Jurkat, Clone E6-1 (cell line): ENCODE measurements at regions not wholly inside any gene's neighbourhood (a gene's known extent, or its start where the extent isn't known, plus 50 kb on each side); places are given as distances from the start of the nearest gene placed in this dataset.

ENCODE experiments used
- DNase-seq: peaks from one replicate; pipeline ENCODE4 v3.0.0-alpha.2; 2011; ENCODE audit warnings: low read depth, low spot score
- H3K4me3 ChIP-seq: 2 replicates; pipeline ENCODE4 v1.5.1; 2011; ENCODE audit warnings: mild to moderate bottlenecking, low read length, control low read depth, moderate library complexity

DNA sequence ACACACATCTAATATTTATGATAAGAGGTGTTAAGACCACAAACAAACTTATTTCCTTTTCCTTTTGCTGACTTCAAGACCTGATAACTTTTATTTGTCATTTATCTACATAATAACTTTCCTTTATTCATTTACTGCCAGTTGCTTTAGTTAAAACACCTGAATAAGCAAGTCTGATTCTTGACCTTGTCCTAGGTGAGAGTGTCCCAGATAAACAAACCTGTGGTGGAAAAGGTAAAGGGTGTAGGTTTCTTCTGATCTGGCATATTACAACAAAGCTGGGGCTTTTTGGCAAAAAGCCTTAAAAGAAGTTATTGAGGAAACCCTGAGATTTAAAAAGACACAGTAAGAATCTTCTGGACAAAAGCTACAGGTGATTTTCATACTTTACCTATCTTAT, 191.5 kb downstream of the ZBBX start:
- no peak for DNase-seq
- no peak overlapping the region for H3K4me3 ChIP-seq

- no peak for DNase-seq
- no peak overlapping the region for H3K4me3 ChIP-seq
Observed at GRCh38 chr3:167187221-167187620, 192.9 kb downstream of the ZBBX start.

- no peak for DNase-seq
- H3K4me3 ChIP-seq: no peak overlapping the region
Observed at GRCh38 chr3:167184511-167184910, 195.6 kb downstream of the ZBBX start.

DNA sequence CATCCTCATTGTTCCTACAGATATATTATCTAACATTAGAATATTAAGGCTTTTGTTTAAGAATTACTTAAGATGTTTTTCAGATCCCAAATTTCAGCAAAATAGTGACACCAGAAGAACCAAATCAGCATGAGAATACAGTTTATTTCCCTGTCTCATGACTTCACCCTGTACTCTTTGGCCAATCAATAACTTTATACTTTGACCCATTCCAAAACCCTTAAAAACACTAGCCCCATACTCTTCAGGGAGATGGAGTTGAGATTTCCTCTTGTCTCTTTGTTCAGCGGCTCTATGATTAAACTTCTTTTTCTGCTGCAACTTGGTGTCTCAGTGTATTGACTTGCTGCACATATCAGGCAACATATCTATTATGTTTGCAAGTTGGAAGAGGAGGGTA, 207.7 kb downstream of the ZBBX start:
- H3K4me3 ChIP-seq: no peak overlapping the region
- DNase-seq: no peak

GRCh38 chr3:167167491-167167890, 212.6 kb downstream of the ZBBX start:
- no peak overlapping the region for H3K4me3 ChIP-seq
- no peak for DNase-seq

GRCh38 chr3:167166594-167167253, 213.4 kb downstream of the ZBBX start:
- no peak for DNase-seq
- H3K4me3 ChIP-seq: no peak overlapping the region

DNA sequence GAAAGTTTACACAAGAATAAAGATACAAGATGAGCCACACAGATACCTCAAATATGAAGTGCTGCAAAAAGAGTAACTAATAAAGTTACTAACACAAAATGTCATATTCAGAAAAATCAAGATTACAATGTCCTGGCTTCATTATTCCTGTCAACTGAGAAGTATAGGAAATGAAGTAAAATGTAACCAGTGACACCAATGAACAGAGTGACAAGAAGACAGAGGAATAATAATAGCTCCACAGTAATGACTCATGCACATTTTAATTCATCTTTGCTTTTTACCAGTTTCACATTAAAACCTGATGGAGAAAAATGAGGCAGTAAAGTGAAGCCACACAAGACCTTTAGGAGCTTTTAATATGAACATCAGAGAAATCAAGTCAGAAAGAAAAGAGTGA, 214.1 kb downstream of the ZBBX start:
- no peak overlapping the region for H3K4me3 ChIP-seq
- DNase-seq: no peak

- no peak for DNase-seq
- H3K4me3 ChIP-seq: no peak overlapping the region
Observed at GRCh38 chr3:167163580-167163979, 216.5 kb downstream of the ZBBX start.

GRCh38 chr3:167162083-167162482, 218.0 kb downstream of the ZBBX start:
- no peak for DNase-seq
- no peak overlapping the region for H3K4me3 ChIP-seq

DNA sequence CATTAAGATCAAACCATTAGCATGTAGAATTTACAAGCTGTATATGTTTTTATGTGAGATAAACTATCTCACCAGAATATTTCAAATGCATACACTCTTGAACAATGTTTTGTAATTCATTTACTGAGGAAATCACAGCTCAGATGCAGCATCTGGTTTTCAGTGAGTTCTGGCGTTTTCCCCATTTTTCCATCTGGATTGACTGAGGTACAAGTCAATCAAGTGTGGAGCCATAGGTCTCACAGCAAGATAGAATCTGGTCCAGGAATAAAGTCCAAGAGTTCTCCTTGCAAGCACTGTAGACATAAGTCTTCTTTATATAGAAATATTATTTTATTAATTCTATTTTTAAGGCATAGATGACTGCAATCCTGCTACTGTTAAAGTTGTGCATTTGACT, 219.3 kb downstream of the ZBBX start:
- no peak for DNase-seq
- H3K4me3 ChIP-seq: no peak overlapping the region

DNA sequence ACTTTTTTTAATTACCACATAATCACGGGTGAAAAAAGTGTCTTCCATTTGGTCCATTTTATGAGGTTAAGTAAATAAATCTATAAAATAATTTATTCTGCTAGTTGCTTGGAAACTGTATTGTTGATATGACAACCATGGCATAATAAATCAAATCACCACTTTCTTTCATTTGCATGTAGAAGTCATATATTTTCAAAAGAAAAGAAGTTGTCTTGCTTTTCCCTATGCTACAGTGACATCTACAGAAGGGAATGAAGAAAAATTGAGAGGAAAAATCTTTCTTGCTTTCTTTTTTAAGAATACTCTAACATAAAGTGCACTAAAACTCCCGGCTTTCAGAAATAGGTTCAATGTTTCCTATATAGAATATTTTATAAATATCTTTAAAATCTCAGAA, 228.5 kb downstream of the ZBBX start:
- no peak for DNase-seq

DNA sequence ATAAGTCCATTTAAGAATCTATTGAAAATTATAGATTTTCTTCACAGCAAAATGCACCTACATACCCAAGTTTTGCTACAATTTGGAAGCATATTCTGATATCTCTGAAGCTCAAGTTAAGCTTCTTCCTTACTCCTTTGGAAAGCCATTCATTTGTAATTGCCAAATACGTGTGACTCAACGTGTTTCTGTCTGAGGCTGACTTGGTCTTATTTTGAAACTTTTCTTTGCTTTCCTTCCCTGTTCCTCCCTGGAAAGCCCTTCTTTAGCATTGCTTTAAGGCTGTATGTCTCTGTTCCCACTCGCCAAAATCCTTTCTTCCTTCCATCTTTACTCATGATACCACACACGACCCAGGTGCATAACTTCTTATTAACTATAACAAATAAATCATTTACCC, 232.0 kb downstream of the ZBBX start:
- no peak for DNase-seq
- H3K4me3 ChIP-seq: no peak overlapping the region

More for the DNA sequence above, 228.5 kb downstream of the ZBBX start:
- H3K4me3 ChIP-seq: no peak overlapping the region

- no peak for DNase-seq
- no peak overlapping the region for H3K4me3 ChIP-seq
Observed at GRCh38 chr3:167146911-167147310, 233.2 kb downstream of the ZBBX start.

DNA sequence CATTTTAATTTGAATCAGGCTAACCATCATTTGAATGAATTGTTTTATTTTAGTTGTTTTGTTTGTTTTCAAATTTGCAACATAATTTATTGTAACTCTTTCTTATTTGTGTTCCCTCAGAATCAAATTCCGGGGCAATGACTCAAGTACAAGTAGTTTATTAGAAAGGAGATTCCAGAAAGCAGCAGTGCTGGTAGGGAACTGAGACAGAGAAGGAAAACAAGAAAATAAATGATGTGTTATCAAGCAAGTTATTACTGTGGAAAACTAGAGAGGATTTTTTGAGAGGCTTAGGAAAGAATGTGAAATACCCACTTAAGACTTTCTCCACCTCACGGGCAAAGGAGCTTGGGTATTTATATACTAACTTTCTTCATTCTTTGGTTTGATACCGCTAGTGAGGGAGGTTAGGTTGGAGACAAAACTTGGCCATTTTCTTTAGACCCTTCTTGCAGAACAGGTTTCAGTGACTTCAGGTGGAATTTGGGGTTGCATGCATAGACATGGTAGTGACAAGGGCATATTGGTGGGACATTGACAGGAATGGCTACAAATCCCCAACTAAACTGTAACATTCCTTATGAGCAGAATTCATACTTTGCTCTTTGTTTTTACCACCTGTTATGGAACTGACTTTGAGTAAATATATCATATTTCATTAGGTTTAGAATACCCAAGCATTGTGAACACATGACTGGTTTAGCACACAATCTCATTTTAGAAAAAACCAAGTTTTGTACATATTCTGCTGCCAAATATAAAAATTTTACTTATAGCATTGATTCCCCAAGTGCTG, 254.3 kb downstream of the ZBBX start:
- DNase-seq: no peak
- no peak overlapping the region for H3K4me3 ChIP-seq

DNA sequence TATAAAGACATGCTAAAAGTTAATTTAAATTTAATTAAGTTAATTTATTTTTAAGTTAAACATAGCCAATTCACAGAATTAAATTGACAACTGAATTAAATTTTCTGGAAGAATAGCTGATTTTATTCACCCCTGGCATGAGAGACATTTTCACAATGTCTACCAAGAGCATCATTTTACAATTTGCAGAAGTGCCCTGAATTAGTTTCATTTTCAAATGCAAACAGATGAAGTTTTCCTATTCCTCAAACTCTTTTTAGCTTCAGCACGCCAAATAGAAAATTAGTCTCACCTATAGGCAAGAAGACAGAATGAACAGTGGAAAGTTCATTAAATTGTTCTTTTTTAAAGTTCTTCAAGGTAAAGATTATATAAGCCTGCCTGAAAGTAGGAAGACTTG, 259.3 kb downstream of the ZBBX start:
- DNase-seq: no peak
- H3K4me3 ChIP-seq: no peak overlapping the region

DNA sequence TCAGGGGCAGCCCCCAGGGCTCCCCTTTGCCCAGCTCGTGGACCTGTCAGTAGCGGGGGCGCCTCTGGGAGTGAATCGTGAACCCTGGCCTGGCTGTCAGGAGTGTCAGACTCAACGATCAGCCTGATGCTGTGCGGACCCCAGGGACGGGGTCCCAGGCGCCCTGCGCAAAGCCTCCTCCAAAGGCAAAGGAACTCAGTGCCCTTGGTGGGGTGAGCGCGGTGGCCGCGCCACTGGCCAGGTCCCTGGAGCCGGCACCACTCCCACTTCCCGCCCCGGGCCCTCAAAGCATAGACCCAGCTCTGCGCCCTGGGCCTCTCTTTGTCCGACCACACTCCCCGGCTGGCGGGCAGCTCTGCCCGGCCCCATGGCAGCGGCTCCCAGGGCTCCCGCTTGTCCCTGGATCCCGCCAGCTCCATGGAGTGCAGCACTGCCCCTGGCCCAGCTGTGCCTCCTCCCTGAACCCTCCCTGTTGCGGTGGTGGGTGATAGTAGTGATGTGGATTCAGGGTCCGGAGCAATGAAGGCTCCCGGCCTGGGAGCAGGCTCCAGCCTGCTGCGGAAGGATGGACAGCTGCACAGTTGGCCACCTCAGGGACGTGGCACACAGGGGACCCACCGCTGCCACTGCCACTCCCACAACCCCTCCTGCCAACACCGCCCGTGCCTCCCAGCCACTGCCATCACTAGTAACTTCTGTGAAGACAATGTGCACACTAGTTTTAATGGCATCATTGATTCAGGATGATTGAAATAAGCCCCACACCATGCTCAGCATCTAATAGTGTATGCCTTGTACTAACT, 263.8 kb downstream of the ZBBX start:
- no peak for DNase-seq
- H3K4me3 ChIP-seq: no peak overlapping the region

GRCh38 chr3:167115331-167115934, 264.7 kb downstream of the ZBBX start:
- no peak for DNase-seq
- H3K4me3 ChIP-seq: no peak overlapping the region

GRCh38 chr3:167114619-167115018, 265.5 kb downstream of the ZBBX start:
- no peak for DNase-seq
- no peak overlapping the region for H3K4me3 ChIP-seq

DNA sequence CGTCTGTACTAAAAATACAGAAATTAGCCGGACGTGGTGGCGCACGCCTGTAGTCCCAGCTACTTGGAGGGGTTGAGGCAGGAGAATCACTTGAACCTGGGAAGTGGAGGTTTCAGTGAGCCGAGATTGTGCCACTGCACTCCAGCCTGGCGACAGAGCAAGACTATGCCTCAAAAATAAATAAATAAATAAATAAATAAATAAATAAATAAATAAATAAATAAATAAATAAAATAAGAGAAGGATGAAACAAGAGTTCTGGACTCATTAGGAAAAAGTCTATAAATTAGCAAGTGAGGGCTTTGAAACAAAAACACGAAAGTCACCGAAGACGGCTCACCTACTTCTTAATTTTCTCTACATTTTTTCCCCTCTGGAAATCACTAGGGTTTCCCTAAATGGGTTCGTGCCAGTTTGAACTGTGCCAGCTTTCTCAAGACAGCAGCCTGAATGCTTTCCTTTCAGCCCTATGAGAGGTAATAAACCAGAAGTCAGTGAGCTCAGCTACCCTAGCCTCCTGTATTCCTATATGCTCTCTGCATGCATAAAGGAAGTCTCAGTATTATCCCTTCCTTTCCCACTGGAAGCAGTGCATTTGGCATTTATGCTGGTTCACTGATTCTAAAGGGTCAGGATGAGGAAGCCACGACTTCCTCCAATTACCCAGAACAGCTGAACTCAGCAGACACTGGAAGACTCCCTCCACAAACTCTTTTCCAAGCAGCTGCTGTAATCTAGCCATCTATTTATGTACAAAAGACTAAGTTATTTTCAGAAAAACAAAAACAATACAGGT, 266.9 kb downstream of the ZBBX start:
- no peak overlapping the region for H3K4me3 ChIP-seq
- DNase-seq: no peak
